Ishikawa (cell line): ENCODE measurements at regions not wholly inside any gene's neighbourhood (a gene's known extent, or its start where the extent isn't known, plus 50 kb on each side); places are given as distances from the start of the nearest gene placed in this dataset.

Experiments
- CEBPB ChIP-seq: IDR thresholded peaks from 2 replicates; pipeline ENCODE4 v1.6.1; 2012
- CREB1 ChIP-seq: IDR thresholded peaks from 2 replicates; pipeline ENCODE4 v1.6.1; 2012; ENCODE audit warnings: low read depth
- EGR1 ChIP-seq: IDR thresholded peaks from 2 replicates; pipeline ENCODE4 v1.6.1; 2012
- EP300 ChIP-seq: IDR thresholded peaks from 2 replicates; pipeline ENCODE4 v1.6.1; 2012; ENCODE audit warnings: borderline replicate concordance
- NFIC ChIP-seq: IDR thresholded peaks from 2 replicates; pipeline ENCODE4 v1.6.1; 2012
- TCF12 ChIP-seq: IDR thresholded peaks from 2 replicates; pipeline ENCODE4 v1.6.1; 2012; ENCODE audit warnings: low read depth
- TEAD4 ChIP-seq: IDR thresholded peaks from 2 replicates; pipeline ENCODE4 v1.6.1; 2012
- USF1 ChIP-seq: IDR thresholded peaks from 2 replicates; pipeline ENCODE4 v1.6.1; 2012
- YY1 ChIP-seq: IDR thresholded peaks from 2 replicates; pipeline ENCODE4 v1.6.1; 2012; ENCODE audit warnings: low read depth
- TF ChIP-seq, protein P1 (sequence below): IDR thresholded peaks from 2 replicates; pipeline ENCODE4 v1.6.1; 2012; ENCODE audit warnings: low read depth, mild to moderate bottlenecking

DNA sequence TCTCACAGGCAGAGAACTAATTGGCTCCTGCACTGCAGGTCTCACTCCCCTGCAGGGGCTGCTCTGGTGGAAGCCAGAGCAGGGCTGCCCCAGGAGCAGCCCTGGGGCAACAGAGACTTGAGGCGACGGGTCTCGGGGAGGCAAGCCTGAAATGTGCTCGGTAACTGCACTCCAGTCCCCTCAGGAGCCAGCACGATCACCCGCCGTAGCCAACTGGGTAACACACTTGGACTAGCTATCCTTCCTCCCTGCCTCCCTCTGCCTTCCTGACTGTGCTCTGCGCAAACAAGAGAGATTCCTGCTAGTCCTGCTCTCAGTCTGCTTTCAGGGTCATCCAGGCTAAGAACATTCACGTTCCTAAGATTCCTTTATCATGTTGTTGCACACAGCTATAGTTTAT, 140.7 kb upstream of the NSMCE3 start:
- no peak for TF ChIP-seq TEAD4
- no peak for TF ChIP-seq TCF12
- TF ChIP-seq NFIC, result no peak
- no peak for TF ChIP-seq YY1
- no peak for TF ChIP-seq EGR1
- TF ChIP-seq USF1, result no peak
- TF ChIP-seq, protein P1, sequence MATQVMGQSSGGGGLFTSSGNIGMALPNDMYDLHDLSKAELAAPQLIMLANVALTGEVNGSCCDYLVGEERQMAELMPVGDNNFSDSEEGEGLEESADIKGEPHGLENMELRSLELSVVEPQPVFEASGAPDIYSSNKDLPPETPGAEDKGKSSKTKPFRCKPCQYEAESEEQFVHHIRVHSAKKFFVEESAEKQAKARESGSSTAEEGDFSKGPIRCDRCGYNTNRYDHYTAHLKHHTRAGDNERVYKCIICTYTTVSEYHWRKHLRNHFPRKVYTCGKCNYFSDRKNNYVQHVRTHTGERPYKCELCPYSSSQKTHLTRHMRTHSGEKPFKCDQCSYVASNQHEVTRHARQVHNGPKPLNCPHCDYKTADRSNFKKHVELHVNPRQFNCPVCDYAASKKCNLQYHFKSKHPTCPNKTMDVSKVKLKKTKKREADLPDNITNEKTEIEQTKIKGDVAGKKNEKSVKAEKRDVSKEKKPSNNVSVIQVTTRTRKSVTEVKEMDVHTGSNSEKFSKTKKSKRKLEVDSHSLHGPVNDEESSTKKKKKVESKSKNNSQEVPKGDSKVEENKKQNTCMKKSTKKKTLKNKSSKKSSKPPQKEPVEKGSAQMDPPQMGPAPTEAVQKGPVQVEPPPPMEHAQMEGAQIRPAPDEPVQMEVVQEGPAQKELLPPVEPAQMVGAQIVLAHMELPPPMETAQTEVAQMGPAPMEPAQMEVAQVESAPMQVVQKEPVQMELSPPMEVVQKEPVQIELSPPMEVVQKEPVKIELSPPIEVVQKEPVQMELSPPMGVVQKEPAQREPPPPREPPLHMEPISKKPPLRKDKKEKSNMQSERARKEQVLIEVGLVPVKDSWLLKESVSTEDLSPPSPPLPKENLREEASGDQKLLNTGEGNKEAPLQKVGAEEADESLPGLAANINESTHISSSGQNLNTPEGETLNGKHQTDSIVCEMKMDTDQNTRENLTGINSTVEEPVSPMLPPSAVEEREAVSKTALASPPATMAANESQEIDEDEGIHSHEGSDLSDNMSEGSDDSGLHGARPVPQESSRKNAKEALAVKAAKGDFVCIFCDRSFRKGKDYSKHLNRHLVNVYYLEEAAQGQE, result no peak
- no peak for TF ChIP-seq CEBPB
- TF ChIP-seq CREB1, result no peak
- no peak for TF ChIP-seq EP300
